ENCODE measurements at regions not wholly inside any gene's neighbourhood (a gene's known extent, or its start where the extent isn't known, plus 50 kb on each side); places are given as distances from the start of the nearest gene placed in this dataset.
A peak's percentile ranks its signal among the peaks of the same experiment; 100 is the strongest.

DNA sequence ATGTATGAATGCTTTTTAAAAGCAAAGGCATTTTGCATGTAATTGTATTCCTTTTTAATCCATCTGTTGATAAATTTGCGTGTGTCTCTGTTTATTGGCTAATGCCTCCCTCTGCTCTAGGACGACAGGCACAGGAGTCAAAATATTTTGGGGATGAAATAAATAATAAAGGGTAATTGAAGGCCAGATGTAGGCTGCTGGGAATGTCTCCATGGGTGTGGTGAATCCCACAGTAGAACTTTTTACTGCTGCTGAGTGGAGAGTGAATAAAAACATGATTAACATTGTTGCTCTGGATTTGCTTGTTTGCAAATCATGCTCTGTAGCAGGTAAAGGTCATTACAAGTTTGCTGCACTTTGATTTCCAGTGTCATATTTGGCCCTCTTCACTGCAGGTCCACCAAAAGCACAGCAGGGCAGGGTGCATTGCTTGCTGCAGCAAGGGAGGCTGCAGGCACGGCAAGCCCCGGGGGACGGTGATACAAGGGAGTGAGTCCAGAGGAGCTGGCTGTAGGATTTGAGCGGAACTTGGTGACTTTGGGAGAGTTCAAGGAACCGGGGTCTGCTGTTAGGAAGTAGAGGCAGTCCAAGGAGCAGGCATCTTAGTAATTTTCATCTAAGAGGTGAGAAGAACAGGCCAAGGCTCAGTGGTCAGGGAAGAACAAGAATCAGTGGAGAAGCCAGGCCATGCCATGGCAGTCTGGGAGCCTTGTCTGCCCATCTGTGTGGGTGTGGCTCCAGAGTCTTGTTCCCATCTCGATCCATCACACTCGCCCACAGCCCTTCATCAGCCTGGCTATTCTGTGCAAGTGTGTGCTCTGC is 201.5 kb upstream of the RAB6C start:
- H3K4me3 ChIP-seq (replicated peaks in 1 of 3; ENCODE audit: insufficient read depth in 1 of 3, low read depth in 2 of 3, low read length in 3 of 3) = no peak overlapping the region
- H3K27ac ChIP-seq (ENCODE audit: extremely low read length, insufficient read depth, low read length) = no peak overlapping the region
- no peak for FAIRE-seq
- H3K4me2 ChIP-seq (ENCODE audit: low read depth, low read length) = no peak overlapping the region
- no peak overlapping the region for H2AFZ ChIP-seq (ENCODE audit: low read length)
- H4K20me1 ChIP-seq (ENCODE audit: insufficient read depth, low read length) = no peaks in the 10 kb centered on the region
- H3K79me2 ChIP-seq (ENCODE audit: insufficient read depth, low read length) = no peaks in the 10 kb centered on the region
- TF ChIP-seq SRSF1 (optimal IDR thresholded peaks at IDR 0.05; ENCODE audit: low read depth, low read length) = no peak
- no peak for TF ChIP-seq TMF1 (CRISPR knock-in tag; IDR thresholded peaks at IDR 0.05; ENCODE audit: low read depth)
- TF ChIP-seq ZMAT3 (CRISPR knock-in tag; conservative IDR thresholded peaks at IDR 0.05) = no peak
- TF ChIP-seq MAFG (CRISPR knock-in tag; IDR thresholded peaks at IDR 0.05) = no peak
- 4% methylated on average over 9 of the region's 9 CpGs for WGBS (ENCODE audit: low lambda C conversion rate)
- ATAC-seq = no peak
- H3K4me1 ChIP-seq (ENCODE audit: insufficient read depth, low read length) = 0 out of 2 replicates have a peak, but pooled peaks cover 9% of the 10 kb centered on the region
- no TSS peak for BruUV-seq (replicated peaks)
- CTCF ChIA-PET (ENCODE audit: low intra/inter-chr PET ratio, low total read pairs) = no interaction called here
- no peaks in the 10 kb centered on the region for H3K36me3 ChIP-seq (replicated peaks in 1 of 2; ENCODE audit: control insufficient read depth in 1 of 2, insufficient read depth in 2 of 2, low read length in 2 of 2)
- H3K9me3 ChIP-seq (ENCODE audit: low read length) = no peaks in the 10 kb centered on the region
- no peak overlapping the region for H3K9ac ChIP-seq (ENCODE audit: insufficient read depth, low read depth, low read length)
- DNase-seq (ENCODE audit: low spot score) = no peak
- POLR2A ChIA-PET = no interaction called here
- in situ Hi-C loops (cut with HindIII; ENCODE audit: extremely low pct_ligation_motif_present, low pct_unique_long_range_greater_than_20kb) = no loop called here
- peaks cover 15 to 49% of the 10 kb centered on the region in 2 experiments for H3K27me3 ChIP-seq (ENCODE audit: control insufficient read depth in 1 of 2, insufficient read depth in 2 of 2, low read length in 2 of 2)
- intact Hi-C loops (cut with micrococcal nuclease; ENCODE audit: unreplicated experiment) = no loop called here

DNA sequence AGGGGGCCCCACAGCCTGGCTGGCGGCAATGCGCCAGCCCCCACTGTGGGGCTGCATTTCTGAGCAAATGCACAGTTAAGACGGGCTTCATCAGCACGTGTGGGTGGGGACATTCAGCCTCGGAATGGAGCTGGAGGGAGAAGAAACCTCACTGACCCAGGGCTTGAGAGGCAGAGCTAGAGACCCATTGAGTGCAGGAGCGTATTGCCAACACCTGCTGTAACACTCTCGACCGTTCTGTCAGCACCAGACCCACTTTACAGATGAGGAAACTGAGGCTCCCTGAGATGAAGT is 200.9 kb upstream of the RAB6C start:
- Histone ChIP-seq H2AFZ (ENCODE audit: low read length) (no peak overlapping the region), H3K9me3 (ENCODE audit: low read length) (no peaks in the 10 kb centered on the region), H3K79me2 (ENCODE audit: insufficient read depth, low read length) (no peaks in the 10 kb centered on the region), H3K27me3 (ENCODE audit: control insufficient read depth in 1 of 2, insufficient read depth in 2 of 2, low read length in 2 of 2) (peaks cover 15 to 49% of the 10 kb centered on the region in 2 experiments), H3K36me3 (replicated peaks in 1 of 2; ENCODE audit: control insufficient read depth in 1 of 2, insufficient read depth in 2 of 2, low read length in 2 of 2) (no peaks in the 10 kb centered on the region), H3K27ac (ENCODE audit: extremely low read length, insufficient read depth, low read length) (no peak overlapping the region), H3K4me2 (ENCODE audit: low read depth, low read length) (no peak overlapping the region), H4K20me1 (ENCODE audit: insufficient read depth, low read length) (no peaks in the 10 kb centered on the region), H3K4me1 (ENCODE audit: insufficient read depth, low read length) (0 out of 2 replicates have a peak, but pooled peaks cover 9% of the 10 kb centered on the region), H3K4me3 (replicated peaks in 1 of 3; ENCODE audit: insufficient read depth in 1 of 3, low read depth in 2 of 3, low read length in 3 of 3) (no peak overlapping the region), H3K9ac (ENCODE audit: insufficient read depth, low read depth, low read length) (no peak overlapping the region)
- ATAC-seq (no peak), FAIRE-seq (no peak), DNase-seq (ENCODE audit: low spot score) (no peak)
- ChIA-PET POLR2A (no interaction called here), CTCF (ENCODE audit: low intra/inter-chr PET ratio, low total read pairs) (no interaction called here)
- intact Hi-C loops (cut with micrococcal nuclease; ENCODE audit: unreplicated experiment) = no loop called here
- no TSS peak for BruUV-seq (replicated peaks)
- in situ Hi-C loops (cut with HindIII; ENCODE audit: extremely low pct_ligation_motif_present, low pct_unique_long_range_greater_than_20kb) = no loop called here
- WGBS (ENCODE audit: low lambda C conversion rate) = 23% methylated on average over 8 of the region's 8 CpGs
- TF ChIP-seq IRF2 (CRISPR knock-in tag; IDR thresholded peaks at IDR 0.05) = no peak
- 0 out of 2 replicates have a peak, but pooled peaks have one; percentile 26 for TF ChIP-seq ZNF629 (CRISPR knock-in tag; conservative IDR thresholded peaks at IDR 0.05)
- no peak for TF ChIP-seq SALL1 (CRISPR knock-in tag; IDR thresholded peaks at IDR 0.05)
- no peak for TF ChIP-seq ZNF678 (CRISPR knock-in tag; IDR thresholded peaks at IDR 0.05)
- no peak for TF ChIP-seq AGO1 (IDR thresholded peaks at IDR 0.05; ENCODE audit: low read depth, low read length, poor library complexity, severe bottlenecking)
- TF ChIP-seq, protein P1, sequence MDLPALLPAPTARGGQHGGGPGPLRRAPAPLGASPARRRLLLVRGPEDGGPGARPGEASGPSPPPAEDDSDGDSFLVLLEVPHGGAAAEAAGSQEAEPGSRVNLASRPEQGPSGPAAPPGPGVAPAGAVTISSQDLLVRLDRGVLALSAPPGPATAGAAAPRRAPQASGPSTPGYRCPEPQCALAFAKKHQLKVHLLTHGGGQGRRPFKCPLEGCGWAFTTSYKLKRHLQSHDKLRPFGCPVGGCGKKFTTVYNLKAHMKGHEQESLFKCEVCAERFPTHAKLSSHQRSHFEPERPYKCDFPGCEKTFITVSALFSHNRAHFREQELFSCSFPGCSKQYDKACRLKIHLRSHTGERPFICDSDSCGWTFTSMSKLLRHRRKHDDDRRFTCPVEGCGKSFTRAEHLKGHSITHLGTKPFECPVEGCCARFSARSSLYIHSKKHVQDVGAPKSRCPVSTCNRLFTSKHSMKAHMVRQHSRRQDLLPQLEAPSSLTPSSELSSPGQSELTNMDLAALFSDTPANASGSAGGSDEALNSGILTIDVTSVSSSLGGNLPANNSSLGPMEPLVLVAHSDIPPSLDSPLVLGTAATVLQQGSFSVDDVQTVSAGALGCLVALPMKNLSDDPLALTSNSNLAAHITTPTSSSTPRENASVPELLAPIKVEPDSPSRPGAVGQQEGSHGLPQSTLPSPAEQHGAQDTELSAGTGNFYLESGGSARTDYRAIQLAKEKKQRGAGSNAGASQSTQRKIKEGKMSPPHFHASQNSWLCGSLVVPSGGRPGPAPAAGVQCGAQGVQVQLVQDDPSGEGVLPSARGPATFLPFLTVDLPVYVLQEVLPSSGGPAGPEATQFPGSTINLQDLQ (CRISPR knock-in tag; IDR thresholded peaks at IDR 0.05) = no peak
- TF ChIP-seq CENPT (CRISPR knock-in tag; IDR thresholded peaks at IDR 0.05; ENCODE audit: low read depth) = no peak
- TF ChIP-seq, protein P2, sequence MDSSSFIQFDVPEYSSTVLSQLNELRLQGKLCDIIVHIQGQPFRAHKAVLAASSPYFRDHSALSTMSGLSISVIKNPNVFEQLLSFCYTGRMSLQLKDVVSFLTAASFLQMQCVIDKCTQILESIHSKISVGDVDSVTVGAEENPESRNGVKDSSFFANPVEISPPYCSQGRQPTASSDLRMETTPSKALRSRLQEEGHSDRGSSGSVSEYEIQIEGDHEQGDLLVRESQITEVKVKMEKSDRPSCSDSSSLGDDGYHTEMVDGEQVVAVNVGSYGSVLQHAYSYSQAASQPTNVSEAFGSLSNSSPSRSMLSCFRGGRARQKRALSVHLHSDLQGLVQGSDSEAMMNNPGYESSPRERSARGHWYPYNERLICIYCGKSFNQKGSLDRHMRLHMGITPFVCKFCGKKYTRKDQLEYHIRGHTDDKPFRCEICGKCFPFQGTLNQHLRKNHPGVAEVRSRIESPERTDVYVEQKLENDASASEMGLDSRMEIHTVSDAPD (CRISPR knock-in tag; IDR thresholded peaks at IDR 0.05) = no peak
